Fibroblast of mammary gland (primary cell): ENCODE measurements at regions not wholly inside any gene's neighbourhood (a gene's known extent, or its start where the extent isn't known, plus 50 kb on each side); places are given as distances from the start of the nearest gene placed in this dataset.

Experiments used
- DNase-seq: peaks from one replicate; pipeline ENCODE4 v3.0.0-alpha.2; 2010; ENCODE audit warnings: low read depth
- H3K4me3 ChIP-seq: 2 replicates; pipeline ENCODE4 v1.5.1; 2011; ENCODE audit warnings: low read depth, mild to moderate bottlenecking, low read length, moderate library complexity; ENCODE audit not compliant: control insufficient read depth
- TF ChIP-seq, protein P1 (sequence below): conservative IDR thresholded peaks from 2 replicates; pipeline ENCODE4 v1.5.1; 2011; ENCODE audit warnings: low read depth, low read length, inconsistent platforms; ENCODE audit not compliant: control insufficient read depth, insufficient read depth

DNA sequence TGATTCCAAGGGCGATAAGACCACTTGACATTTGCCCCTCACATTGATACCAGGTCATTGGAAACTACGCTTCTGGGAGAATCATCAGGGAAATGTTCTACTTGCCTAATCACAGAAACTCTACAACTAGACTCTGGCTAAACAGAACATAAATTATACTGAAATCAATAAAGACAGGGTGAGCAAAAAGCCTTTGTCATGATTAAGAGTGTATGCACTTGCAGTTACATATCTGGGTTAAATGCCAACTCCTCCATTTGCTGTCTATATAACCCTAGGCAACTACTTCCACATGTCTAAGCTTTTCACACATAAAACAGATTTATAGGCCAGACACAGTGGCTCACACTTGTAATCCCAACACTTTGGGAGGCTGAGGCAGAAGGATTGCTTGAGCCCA lies 125.7 kb downstream of the PHLDA1 start:
- no peak for DNase-seq
- no peak overlapping the region for H3K4me3 ChIP-seq
- TF ChIP-seq, protein P1, sequence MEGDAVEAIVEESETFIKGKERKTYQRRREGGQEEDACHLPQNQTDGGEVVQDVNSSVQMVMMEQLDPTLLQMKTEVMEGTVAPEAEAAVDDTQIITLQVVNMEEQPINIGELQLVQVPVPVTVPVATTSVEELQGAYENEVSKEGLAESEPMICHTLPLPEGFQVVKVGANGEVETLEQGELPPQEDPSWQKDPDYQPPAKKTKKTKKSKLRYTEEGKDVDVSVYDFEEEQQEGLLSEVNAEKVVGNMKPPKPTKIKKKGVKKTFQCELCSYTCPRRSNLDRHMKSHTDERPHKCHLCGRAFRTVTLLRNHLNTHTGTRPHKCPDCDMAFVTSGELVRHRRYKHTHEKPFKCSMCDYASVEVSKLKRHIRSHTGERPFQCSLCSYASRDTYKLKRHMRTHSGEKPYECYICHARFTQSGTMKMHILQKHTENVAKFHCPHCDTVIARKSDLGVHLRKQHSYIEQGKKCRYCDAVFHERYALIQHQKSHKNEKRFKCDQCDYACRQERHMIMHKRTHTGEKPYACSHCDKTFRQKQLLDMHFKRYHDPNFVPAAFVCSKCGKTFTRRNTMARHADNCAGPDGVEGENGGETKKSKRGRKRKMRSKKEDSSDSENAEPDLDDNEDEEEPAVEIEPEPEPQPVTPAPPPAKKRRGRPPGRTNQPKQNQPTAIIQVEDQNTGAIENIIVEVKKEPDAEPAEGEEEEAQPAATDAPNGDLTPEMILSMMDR: no peak

DNA sequence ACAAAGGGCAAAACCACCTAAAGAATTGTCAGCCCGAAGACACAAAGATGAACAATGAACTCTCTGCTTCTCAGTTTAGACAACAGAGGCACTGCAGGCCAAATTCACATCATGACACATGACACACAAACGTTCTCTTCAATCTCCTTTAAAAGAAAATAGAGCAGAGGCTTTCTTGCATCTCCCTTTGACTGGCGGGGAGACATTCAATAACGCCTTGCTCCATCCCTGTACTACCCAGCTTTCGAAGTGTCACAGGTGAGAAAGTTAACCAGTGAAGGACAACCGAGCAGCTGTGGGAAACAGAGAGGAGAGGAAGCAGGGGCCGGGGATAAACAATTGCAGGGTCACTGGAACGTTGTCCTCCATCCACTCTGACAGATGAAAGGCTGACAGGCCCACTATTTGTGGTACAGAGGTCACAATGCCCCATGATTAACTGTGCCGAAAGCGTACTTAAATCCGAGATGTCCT lies 130.8 kb downstream of the PHLDA1 start:
- DNase-seq: no peak
- TF ChIP-seq, protein P1: no peak
- H3K4me3 ChIP-seq: no peak overlapping the region

DNA sequence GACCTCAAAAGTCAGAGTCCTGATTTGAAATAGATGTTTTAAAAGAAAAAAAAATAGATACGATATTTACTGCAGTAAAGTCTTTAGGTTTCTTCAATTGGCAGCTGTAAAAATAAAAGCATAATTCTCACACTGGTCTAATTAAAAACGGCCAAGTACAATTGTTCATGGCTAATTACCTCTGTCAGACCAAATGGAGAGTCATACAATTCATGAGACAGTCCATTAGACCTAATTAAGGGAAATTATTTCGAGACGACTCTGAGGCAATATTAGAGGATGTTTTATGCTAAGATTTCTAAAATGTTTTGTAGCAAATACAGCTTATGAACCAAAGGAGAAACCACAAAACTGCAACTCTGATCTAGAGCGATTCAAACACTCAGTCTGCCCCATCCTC lies 131.3 kb downstream of the PHLDA1 start:
- TF ChIP-seq, protein P1: no peak
- no peak overlapping the region for H3K4me3 ChIP-seq

DNA sequence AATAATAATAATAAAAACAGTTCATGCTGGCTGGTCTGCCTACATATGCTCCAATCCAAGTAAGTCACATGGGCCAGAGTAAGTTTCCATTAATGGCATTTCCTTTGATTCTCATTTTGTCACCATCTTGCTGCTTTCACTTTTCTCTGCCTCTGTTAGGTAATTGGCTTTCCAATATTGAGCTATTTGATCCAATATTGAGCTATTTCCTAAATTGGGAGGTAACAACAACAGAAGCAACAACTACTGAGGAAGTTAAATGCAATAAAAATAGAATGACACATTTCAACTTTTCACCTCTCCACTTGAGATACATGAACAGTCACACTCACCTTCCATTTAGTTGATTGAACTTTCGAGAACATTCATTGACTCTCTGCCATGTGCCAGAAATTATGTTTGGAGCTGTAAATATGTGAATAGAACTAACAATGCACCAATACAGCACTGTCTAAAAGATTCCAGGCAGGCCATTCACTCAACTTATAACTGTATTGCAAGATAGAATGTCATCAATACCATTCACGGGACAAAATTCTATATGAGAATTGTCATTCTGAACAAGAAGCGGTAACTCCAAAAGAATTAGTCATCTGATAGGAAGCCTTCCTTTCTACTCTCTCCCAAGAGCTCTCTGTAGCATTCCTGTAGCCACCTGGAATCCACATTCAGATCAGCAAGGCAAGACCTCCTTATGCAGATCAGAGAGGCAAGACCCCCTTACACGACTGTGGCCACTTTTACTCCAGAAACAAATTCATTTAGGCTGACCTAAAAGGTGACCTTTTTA lies 136.4 kb downstream of the PHLDA1 start:
- no peak overlapping the region for H3K4me3 ChIP-seq
- DNase-seq: no peak
- TF ChIP-seq, protein P1: no peak

More for the DNA sequence above, 131.3 kb downstream of the PHLDA1 start:
- no peak for DNase-seq

DNA sequence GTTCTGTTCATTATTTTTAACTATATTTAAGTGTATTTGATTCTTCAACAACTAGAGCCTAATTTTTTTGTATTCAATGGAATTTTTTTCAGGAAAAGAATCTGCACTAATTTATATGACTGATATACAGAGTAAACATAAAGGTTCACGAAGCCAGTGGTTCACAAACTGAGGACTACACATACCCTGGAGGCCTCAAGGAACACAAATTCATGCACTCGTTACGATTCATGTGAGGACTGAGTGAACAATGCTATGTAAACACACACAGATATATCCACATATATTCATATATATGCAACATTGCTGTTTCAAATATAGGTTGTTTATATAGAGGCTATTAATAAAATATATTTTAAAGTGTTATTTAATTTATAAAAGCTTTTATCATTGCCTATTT lies 137.8 kb downstream of the PHLDA1 start:
- TF ChIP-seq, protein P1: no peak
- DNase-seq: no peak
- H3K4me3 ChIP-seq: no peak overlapping the region

DNA sequence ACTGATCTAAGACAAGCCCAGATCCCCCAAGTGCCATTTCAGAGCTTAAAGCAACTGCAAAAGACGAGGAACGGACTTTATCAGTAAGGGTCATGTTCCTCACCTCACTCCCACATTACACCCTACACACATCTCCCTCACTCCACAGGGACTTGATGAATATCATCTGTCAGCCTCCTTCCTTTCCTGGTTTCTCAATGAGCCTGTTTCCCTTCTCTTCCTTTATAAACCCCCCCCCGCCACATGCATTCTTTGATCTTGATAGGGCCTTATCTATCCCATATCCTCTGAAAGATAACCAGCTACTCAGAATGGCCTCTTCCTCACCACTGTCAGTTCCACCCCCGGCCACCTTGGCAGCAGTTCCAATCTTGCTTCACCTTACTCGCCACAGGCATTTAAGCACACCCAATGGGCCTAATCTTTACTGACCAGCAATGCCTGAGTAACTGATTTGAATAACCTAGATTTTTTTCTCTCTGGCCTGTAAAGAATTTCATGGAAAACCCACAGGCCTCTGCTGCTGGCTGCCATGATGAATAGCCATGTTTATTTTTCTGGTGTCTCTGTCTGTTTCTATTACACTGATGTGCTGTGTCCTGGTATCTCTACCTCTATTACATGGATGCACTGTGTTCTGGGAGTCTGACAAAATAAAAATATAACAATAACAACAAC lies 138.7 kb downstream of the PHLDA1 start:
- H3K4me3 ChIP-seq: no peak overlapping the region
- peak; percentile 55 for DNase-seq
- TF ChIP-seq, protein P1: no peak

DNA sequence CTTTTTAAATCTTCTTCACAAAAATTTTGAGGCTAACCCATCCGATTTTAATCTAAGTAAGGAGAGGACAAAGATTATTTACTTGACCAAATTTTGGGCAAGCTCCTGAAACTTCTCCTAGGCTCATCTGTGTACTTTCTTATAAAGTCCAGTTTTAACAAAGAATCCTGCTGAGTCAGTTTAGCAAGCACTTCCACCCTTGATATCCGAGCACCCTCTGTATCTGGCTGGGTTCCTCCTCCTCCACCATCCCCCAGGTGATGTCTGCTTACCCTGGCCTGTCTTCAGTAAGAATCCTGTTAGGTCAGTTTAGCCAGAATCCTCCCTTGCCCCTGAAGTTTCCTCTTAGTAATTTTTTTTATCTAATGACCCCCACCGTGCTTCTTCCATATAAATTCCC lies 140.5 kb downstream of the PHLDA1 start:
- TF ChIP-seq, protein P1: no peak
- no peak for DNase-seq
- H3K4me3 ChIP-seq: no peak overlapping the region
